ENCODE measurements at regions not wholly inside any gene's neighbourhood (a gene's known extent, or its start where the extent isn't known, plus 50 kb on each side); places are given as distances from the start of the nearest gene placed in this dataset.

GRCh38 chr6:45714741-45715507 lies 300.7 kb downstream of the CLIC5 start:
- no CpG with 5 or more reads among the region's 6 CpGs for WGBS (ENCODE audit: extremely low coverage, insufficient coverage, insufficient read length)
- H3K79me2 ChIP-seq (ENCODE audit: control insufficient read depth, insufficient read depth, low read length, poor library complexity) = no peaks in the 10 kb centered on the region

DNA sequence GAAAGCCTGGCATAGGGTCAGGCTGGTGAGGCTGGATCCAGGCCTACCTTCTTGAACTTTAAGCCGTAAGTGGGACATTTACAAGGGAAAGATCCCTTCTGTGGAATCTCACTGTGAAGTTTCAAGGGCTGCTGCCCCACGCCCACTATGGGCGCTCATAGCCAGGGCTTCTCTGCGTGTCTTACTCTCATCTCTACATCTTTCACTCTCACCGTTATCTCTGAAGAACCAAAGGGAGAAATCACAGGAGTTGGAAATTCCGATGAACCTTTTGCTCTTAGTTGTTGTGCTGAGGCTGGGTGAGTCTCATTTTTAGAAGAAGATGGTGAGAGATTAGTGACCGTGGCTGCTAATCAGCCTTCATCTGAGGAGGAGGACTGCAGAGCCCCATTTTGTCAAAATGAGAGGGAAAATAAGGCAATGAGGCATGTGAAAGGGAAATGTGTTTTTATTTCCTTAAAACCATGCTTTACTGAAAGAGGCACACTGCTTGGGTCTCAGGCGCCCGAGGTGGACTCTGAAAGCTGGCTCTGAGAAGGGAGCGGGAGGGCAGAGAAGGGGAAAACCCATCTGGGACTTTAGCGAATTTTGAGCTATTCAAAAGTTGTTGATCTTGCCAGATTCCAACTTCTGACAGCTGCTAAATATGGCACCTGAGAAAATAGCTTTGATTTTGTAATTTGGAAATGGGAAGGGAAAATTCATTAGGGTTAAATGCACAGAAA lies 301.5 kb downstream of the CLIC5 start:
- WGBS (ENCODE audit: extremely low coverage, insufficient coverage, insufficient read length) = no CpG with 5 or more reads among the region's 11 CpGs
- Histone ChIP-seq H2AFZ (ENCODE audit: insufficient read depth, low read length, poor library complexity) (no peak overlapping the region), H3K27ac (ENCODE audit: low read depth, low read length) (no peak overlapping the region), H3K4ac (ENCODE audit: low read depth, low read length) (no peak overlapping the region), H2BK12ac (ENCODE audit: low read length) (peak overlapping the region; percentile 76), H3K27me3 (ENCODE audit: insufficient read depth, low read length) (no peaks in the 10 kb centered on the region), H4K8ac (ENCODE audit: low read depth, low read length) (no peak overlapping the region), H2BK120ac (ENCODE audit: insufficient read depth, low read length, poor library complexity) (peak overlapping the region; percentile 30), H3K79me1 (ENCODE audit: low read length) (no peaks in the 10 kb centered on the region), H2BK5ac (ENCODE audit: low read depth, low read length, poor library complexity) (no peak overlapping the region), H3K4me1 (ENCODE audit: control insufficient read depth in 1 of 2, insufficient read depth in 2 of 2, low read length in 2 of 2) (no peaks in the 10 kb centered on the region), H3K23ac (ENCODE audit: low read length) (no peak overlapping the region), H4K91ac (ENCODE audit: low read depth, low read length) (peak overlapping the region; percentile 46), H2AK5ac (ENCODE audit: low read length) (no peak overlapping the region), H3K36me3 (ENCODE audit: control insufficient read depth in 1 of 2, insufficient read depth in 2 of 2, low read length in 2 of 2) (no peaks in the 10 kb centered on the region), H3K18ac (ENCODE audit: low read length) (no peak overlapping the region), H3K14ac (ENCODE audit: low read length) (peak overlapping the region; percentile 32), H3K4me3 (ENCODE audit: low read depth, low read length) (no peak overlapping the region), H3K79me2 (ENCODE audit: control insufficient read depth, insufficient read depth, low read length, poor library complexity) (no peaks in the 10 kb centered on the region), H4K12ac (ENCODE audit: low read depth, low read length) (no peak overlapping the region), H3K9me3 (ENCODE audit: insufficient read depth, low read depth, low read length) (no peaks in the 10 kb centered on the region), H3K4me2 (ENCODE audit: low read length) (no peak overlapping the region), H3K9ac (ENCODE audit: low read length) (no peak overlapping the region)
- DNase-seq = no peak

More at GRCh38 chr6:45714741-45715507, 300.7 kb downstream of the CLIC5 start:
- no peak overlapping the region for H3K4ac ChIP-seq (ENCODE audit: low read depth, low read length)
- H3K36me3 ChIP-seq (ENCODE audit: control insufficient read depth in 1 of 2, insufficient read depth in 2 of 2, low read length in 2 of 2) = no peaks in the 10 kb centered on the region
- no peak overlapping the region for H2BK120ac ChIP-seq (ENCODE audit: insufficient read depth, low read length, poor library complexity)
- no peak overlapping the region for H4K91ac ChIP-seq (ENCODE audit: low read depth, low read length)
- H3K18ac ChIP-seq (ENCODE audit: low read length) = no peak overlapping the region
- H3K27me3 ChIP-seq (ENCODE audit: insufficient read depth, low read length) = no peaks in the 10 kb centered on the region
- H3K9me3 ChIP-seq (ENCODE audit: insufficient read depth, low read depth, low read length) = no peaks in the 10 kb centered on the region
- no peak overlapping the region for H3K4me3 ChIP-seq (ENCODE audit: low read depth, low read length)
- H3K23ac ChIP-seq (ENCODE audit: low read length) = no peak overlapping the region
- H3K9ac ChIP-seq (ENCODE audit: low read length) = no peak overlapping the region
- no peak overlapping the region for H4K8ac ChIP-seq (ENCODE audit: low read depth, low read length)
- peak overlapping the region; percentile 18 for H2BK12ac ChIP-seq (ENCODE audit: low read length)
- no peak overlapping the region for H2BK5ac ChIP-seq (ENCODE audit: low read depth, low read length, poor library complexity)
- H2AK5ac ChIP-seq (ENCODE audit: low read length) = no peak overlapping the region
- H2AFZ ChIP-seq (ENCODE audit: insufficient read depth, low read length, poor library complexity) = no peak overlapping the region
- H4K12ac ChIP-seq (ENCODE audit: low read depth, low read length) = no peak overlapping the region
- no peaks in the 10 kb centered on the region for H3K79me1 ChIP-seq (ENCODE audit: low read length)
- no peak overlapping the region for H3K27ac ChIP-seq (ENCODE audit: low read depth, low read length)
- DNase-seq = peak; percentile 57 to 76
- H3K4me2 ChIP-seq (ENCODE audit: low read length) = no peak overlapping the region
- no peaks in the 10 kb centered on the region for H3K4me1 ChIP-seq (ENCODE audit: control insufficient read depth in 1 of 2, insufficient read depth in 2 of 2, low read length in 2 of 2)
- H3K14ac ChIP-seq (ENCODE audit: low read length) = no peak overlapping the region
